ENCODE measurements at regions not wholly inside any gene's neighbourhood (a gene's known extent, or its start where the extent isn't known, plus 50 kb on each side); places are given as distances from the start of the nearest gene placed in this dataset.

DNA sequence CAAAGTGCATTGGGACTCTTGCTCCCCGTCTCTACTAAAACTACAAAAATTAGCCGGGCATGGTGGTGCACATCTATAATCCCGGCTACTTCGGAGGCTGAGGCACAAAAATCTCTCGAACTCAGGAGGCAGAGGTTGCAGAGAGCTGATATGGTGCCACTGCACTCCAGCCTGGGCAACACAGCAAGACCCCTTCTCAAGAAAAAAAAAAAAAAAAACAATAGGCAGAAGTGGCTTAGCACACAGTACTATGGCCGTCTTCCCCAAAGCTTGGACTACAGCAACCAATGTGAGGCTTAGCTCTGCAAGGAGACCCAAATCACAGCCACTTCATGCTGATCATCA lies 162.8 kb upstream of the PRDX4 start:
- no peak overlapping the region for H3K9ac ChIP-seq (ENCODE audit: insufficient read depth in 1 of 2, low read depth in 2 of 2, low read length in 2 of 2)
- no peaks in the 10 kb centered on the region for H3K79me2 ChIP-seq (ENCODE audit: control insufficient read depth, insufficient read depth, low read length)
- no peak overlapping the region for H3K4me2 ChIP-seq (ENCODE audit: insufficient read depth, low read length)
- no peak overlapping the region for H3K4me3 ChIP-seq
- H3K4me1 ChIP-seq (replicated peaks in 1 of 2; ENCODE audit: control insufficient read depth in 2 of 2, insufficient read depth in 2 of 2, low read length in 2 of 2), result no peaks in the 10 kb centered on the region
- ATAC-seq (no peak), FAIRE-seq (no peak), DNase-seq (ENCODE audit: extremely low read depth in 1 of 4, low spot score in 3 of 4) (no peak)
- H3K9me1 ChIP-seq (ENCODE audit: control insufficient read depth, insufficient read depth, low read length), result no peaks in the 10 kb centered on the region
- POLR2A ChIA-PET, result no interaction called here
- H3K9me3 ChIP-seq (replicated peaks; ENCODE audit: control insufficient read depth, insufficient read depth, low read depth, low read length), result no peaks in the 10 kb centered on the region
- H2AFZ ChIP-seq (ENCODE audit: low read depth, low read length), result no peak overlapping the region
- H4K20me1 ChIP-seq (replicated peaks; ENCODE audit: control insufficient read depth, insufficient read depth, low read length), result no peaks in the 10 kb centered on the region
- in situ Hi-C loops (cut with MboI) (no loop called here), intact Hi-C loops (cut with micrococcal nuclease) (no loop called here)
- H3K36me3 ChIP-seq (ENCODE audit: control insufficient read depth, insufficient read depth, low read length), result no peaks in the 10 kb centered on the region
- CTCF ChIA-PET (ENCODE audit: low intra/inter-chr PET ratio), result no interaction called here
- no peak overlapping the region for H3K27ac ChIP-seq (ENCODE audit: extremely low read depth, low read depth, low read length)
- 0% methylated on average over 4 of the region's 6 CpGs for WGBS (ENCODE audit: insufficient coverage, low coverage, missing lambda C conversion rate)
- no peaks in the 10 kb centered on the region for H3K27me3 ChIP-seq (ENCODE audit: control insufficient read depth in 2 of 2, insufficient read depth in 2 of 2, low read length in 2 of 2)
- no TSS peak for BruUV-seq (replicated peaks)
- TF ChIP-seq TAF1 (IDR thresholded peaks at IDR 0.05; ENCODE audit: control insufficient read depth, extremely low read depth, insufficient read depth, low read length, severe bottlenecking), result no peak
- no peak for TF ChIP-seq CREB3L1 (IDR thresholded peaks at IDR 0.05; ENCODE audit: borderline replicate concordance, low read depth)
- no peak for TF ChIP-seq E2F6 (IDR thresholded peaks at IDR 0.05; ENCODE audit: borderline replicate concordance in 1 of 2, extremely low read depth in 1 of 2, insufficient read depth in 1 of 2, insufficient read length in 1 of 2, low read depth in 1 of 2, low read length in 1 of 2, poor library complexity in 1 of 2, severe bottlenecking in 1 of 2)
- no peak for TF ChIP-seq ZBTB8A (IDR thresholded peaks at IDR 0.05; ENCODE audit: partially characterized antibody)
- no peak for TF ChIP-seq ZNF76 (CRISPR knock-in tag; IDR thresholded peaks at IDR 0.05; ENCODE audit: borderline replicate concordance)
- TF ChIP-seq TEAD4 (IDR thresholded peaks at IDR 0.05; ENCODE audit: low read length), result no peak
- TF ChIP-seq TEAD4 (CRISPR knock-in tag; IDR thresholded peaks at IDR 0.05; ENCODE audit: borderline replicate concordance), result no peak
- TF ChIP-seq, protein P1, sequence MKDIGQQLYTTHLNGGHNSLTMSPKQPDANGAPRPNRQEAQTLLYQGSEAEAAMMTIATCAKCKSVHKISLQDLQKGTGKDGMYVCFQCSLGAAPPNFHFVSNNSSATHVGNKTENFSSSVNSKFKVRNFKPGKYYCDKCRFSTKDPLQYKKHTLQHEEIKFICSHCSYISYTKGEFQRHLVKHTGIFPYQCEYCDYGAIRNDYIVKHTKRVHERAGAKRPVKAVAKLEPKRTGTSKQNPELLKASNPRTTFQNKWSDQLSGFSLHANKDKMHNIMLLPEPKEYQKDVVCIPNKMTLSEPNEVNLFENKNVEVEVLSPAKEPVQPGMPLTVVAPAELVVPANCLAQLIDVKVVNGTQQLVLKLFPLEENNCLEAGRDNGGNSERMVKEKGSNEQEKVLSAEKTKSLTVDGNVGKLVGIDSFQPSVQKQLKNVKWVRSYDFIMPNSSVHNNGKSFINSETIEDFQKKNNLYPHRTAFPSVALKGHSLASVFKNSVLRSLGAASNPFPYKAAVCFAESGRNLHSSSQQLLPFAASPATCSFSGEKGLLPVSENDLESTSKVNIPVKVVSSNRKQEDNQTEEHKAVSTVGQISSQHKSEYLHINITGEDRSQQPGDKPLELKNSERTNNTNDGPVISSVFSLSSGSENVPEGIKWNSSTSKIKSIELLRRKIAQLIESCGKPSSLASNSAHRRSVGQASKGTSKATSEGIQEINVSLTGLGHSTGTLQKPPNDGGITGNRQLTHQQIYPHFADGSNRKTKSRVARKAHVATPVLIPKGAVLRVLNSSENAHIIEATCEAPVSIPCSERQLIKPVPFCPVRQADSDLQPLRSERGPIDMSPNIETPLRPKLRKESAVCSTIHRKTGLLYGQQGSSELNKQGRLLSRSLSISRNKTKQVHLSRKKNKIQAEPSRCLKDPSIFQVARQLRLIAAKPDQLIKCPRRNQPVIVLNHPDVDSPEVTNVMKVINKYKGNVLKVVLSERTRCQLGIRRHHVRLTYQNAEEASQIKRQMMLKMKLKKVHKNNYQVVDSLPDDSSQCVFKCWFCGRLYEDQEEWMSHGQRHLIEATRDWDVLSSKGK (CRISPR knock-in tag; IDR thresholded peaks at IDR 0.05), result no peak
- TF ChIP-seq, protein P2, sequence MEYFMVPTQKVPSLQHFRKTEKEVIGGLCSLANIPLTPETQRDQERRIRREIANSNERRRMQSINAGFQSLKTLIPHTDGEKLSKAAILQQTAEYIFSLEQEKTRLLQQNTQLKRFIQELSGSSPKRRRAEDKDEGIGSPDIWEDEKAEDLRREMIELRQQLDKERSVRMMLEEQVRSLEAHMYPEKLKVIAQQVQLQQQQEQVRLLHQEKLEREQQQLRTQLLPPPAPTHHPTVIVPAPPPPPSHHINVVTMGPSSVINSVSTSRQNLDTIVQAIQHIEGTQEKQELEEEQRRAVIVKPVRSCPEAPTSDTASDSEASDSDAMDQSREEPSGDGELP (CRISPR knock-in tag; IDR thresholded peaks at IDR 0.05; ENCODE audit: borderline replicate concordance), result no peak
- no peak for TF ChIP-seq ZNF324 (CRISPR knock-in tag; IDR thresholded peaks at IDR 0.05)
- no peak for TF ChIP-seq ZNF384 (IDR thresholded peaks at IDR 0.05; ENCODE audit: low read depth, low read length)
- no peak for TF ChIP-seq SMARCA4 (IDR thresholded peaks at IDR 0.05)
- TF ChIP-seq MTA2 (IDR thresholded peaks at IDR 0.05; ENCODE audit: low read depth), result no peak
- TF ChIP-seq BACH1 (tag; IDR thresholded peaks at IDR 0.05), result no peak
- TF ChIP-seq CBX3 (IDR thresholded peaks at IDR 0.05; ENCODE audit: borderline replicate concordance in 1 of 2, low read length in 2 of 2), result no peak

All from K562 (cell line).